Neuronal stem cell (in vitro differentiated cells): ENCODE measurements at regions not wholly inside any gene's neighbourhood (a gene's known extent, or its start where the extent isn't known, plus 50 kb on each side); places are given as distances from the start of the nearest gene placed in this dataset.

Experiments used
- DNase-seq: peaks from one replicate; pipeline ENCODE4 v3.0.0-alpha.2; 2013; ENCODE audit warnings: low spot score
- H2AFZ ChIP-seq: one replicate; pipeline ENCODE4 v1.6.1; 2013; ENCODE audit warnings: mild to moderate bottlenecking, low read length, inconsistent platforms
- H2AK5ac ChIP-seq: 2 replicates; pipeline ENCODE4 v1.6.1; 2013; ENCODE audit warnings: low read depth, mild to moderate bottlenecking, inconsistent platforms, low read length, moderate library complexity, mixed read lengths
- H2BK120ac ChIP-seq: 2 replicates; pipeline ENCODE4 v1.6.1; 2013; ENCODE audit warnings: low read depth, mild to moderate bottlenecking, inconsistent platforms, low read length, moderate library complexity, mixed read lengths
- H2BK12ac ChIP-seq: one replicate; pipeline ENCODE4 v1.6.1; 2013; ENCODE audit warnings: low read length, inconsistent platforms
- H2BK15ac ChIP-seq: 2 replicates; pipeline ENCODE4 v1.6.1; 2013; ENCODE audit warnings: mild to moderate bottlenecking, low read length, inconsistent platforms, mixed read lengths
- H2BK5ac ChIP-seq: one replicate; pipeline ENCODE4 v1.6.1; 2013; ENCODE audit warnings: inconsistent platforms, mild to moderate bottlenecking, low read length, moderate library complexity
- H3K14ac ChIP-seq: one replicate; pipeline ENCODE4 v1.6.1; 2013; ENCODE audit warnings: low read length, inconsistent platforms
- H3K18ac ChIP-seq: 2 replicates; pipeline ENCODE4 v1.6.1; 2013; ENCODE audit warnings: low read length, inconsistent platforms
- H3K23ac ChIP-seq: 2 replicates; pipeline ENCODE4 v1.6.1; 2013; ENCODE audit warnings: low read depth, mild to moderate bottlenecking, mixed read lengths, low read length, inconsistent platforms; ENCODE audit not compliant: poor library complexity
- H3K27ac ChIP-seq: replicated peaks from 3 replicates; pipeline ENCODE4 v1.5.1; 2013; ENCODE audit warnings: low read length, inconsistent platforms
- H3K27me3 ChIP-seq, 3 experiments: 2 replicates each; pipeline ENCODE4 v1.6.1; 2013; ENCODE audit warnings: low read length in 3 of 3, mild to moderate bottlenecking in 2 of 3, inconsistent platforms in 1 of 3, low read depth in 1 of 3, mixed read lengths in 1 of 3, moderate library complexity in 1 of 3; ENCODE audit not compliant: control insufficient read depth in 3 of 3, insufficient read depth in 3 of 3
- H3K36me3 ChIP-seq, 2 donors: replicated peaks in 1 of 2; 2 replicates each; pipeline ENCODE4 v1.6.1; 2013; ENCODE audit warnings: low read length in 2 of 2; ENCODE audit not compliant: control insufficient read depth in 2 of 2, insufficient read depth in 2 of 2
- H3K4ac ChIP-seq: 2 replicates; pipeline ENCODE4 v1.6.1; 2013; ENCODE audit warnings: inconsistent platforms, mild to moderate bottlenecking, low read length, moderate library complexity
- H3K4me1 ChIP-seq, 2 donors: 1 replicate in 1 of 2; 2 replicates in 1 of 2; pipeline ENCODE4 v1.6.1; 2013; ENCODE audit warnings: low read length in 2 of 2, low read depth in 1 of 2; ENCODE audit not compliant: control insufficient read depth in 2 of 2, insufficient read depth in 1 of 2
- H3K4me2 ChIP-seq: one replicate; pipeline ENCODE4 v1.6.1; 2013; ENCODE audit warnings: mild to moderate bottlenecking, low read length, inconsistent platforms; ENCODE audit not compliant: insufficient read depth, poor library complexity, severe bottlenecking
- H3K4me3 ChIP-seq, 2 donors: 2 replicates each; pipeline ENCODE4 v1.5.1; 2013; ENCODE audit warnings: low read length in 2 of 2, mild to moderate bottlenecking in 2 of 2, inconsistent platforms in 1 of 2, moderate library complexity in 1 of 2
- H3K79me1 ChIP-seq: one replicate; pipeline ENCODE4 v1.6.1; 2013; ENCODE audit warnings: low read depth, mild to moderate bottlenecking, inconsistent platforms, low read length, moderate library complexity
- H3K9ac ChIP-seq: one replicate; pipeline ENCODE4 v1.6.1; 2013; ENCODE audit warnings: mild to moderate bottlenecking, low read depth, low read length, inconsistent platforms; ENCODE audit not compliant: poor library complexity
- H3K9me3 ChIP-seq, 2 donors: replicated peaks in 1 of 2; 2 replicates each; pipeline versions ENCODE3 to v1.6.1; 2013; ENCODE audit warnings: low read length in 2 of 2, mild to moderate bottlenecking in 2 of 2, inconsistent platforms in 1 of 2, low read depth in 1 of 2, mixed read lengths in 1 of 2, moderate library complexity in 1 of 2; ENCODE audit not compliant: control insufficient read depth in 2 of 2, insufficient read depth in 1 of 2
- H4K8ac ChIP-seq: one replicate; pipeline ENCODE4 v1.6.1; 2013; ENCODE audit warnings: low read depth, mild to moderate bottlenecking, inconsistent platforms, low read length, moderate library complexity
- H4K91ac ChIP-seq: one replicate; pipeline ENCODE4 v1.6.1; 2013; ENCODE audit warnings: low read length, low read depth, mild to moderate bottlenecking, inconsistent platforms; ENCODE audit not compliant: poor library complexity
- WGBS, 2 donors: extraction: QIAGEN DNeasy Blood & Tissue Kit; methylation state at CpG; one replicate each; pipeline ENCODE4 v1.1.7; 2013; ENCODE audit warnings: missing lambda C conversion rate in 2 of 2, mixed read lengths in 1 of 2; ENCODE audit not compliant: insufficient read length in 2 of 2, insufficient replicate concordance in 1 of 2; ENCODE audit errors: extremely low coverage in 2 of 2; 5-methylcytosine and 5-hydroxymethylcytosine counted together

GRCh38 chr10:60684091-60684490 is 94.2 kb upstream of the CDK1 start:
- Histone ChIP-seq H2BK12ac (no peak overlapping the region), H4K8ac (no peak overlapping the region), H3K14ac (no peak overlapping the region), H2AFZ (no peak overlapping the region), H2BK15ac (no peak overlapping the region), H3K4ac (no peak overlapping the region), H3K27me3 (no peaks in the 10 kb centered on the region), H2BK5ac (no peak overlapping the region), H2BK120ac (no peak overlapping the region), H3K23ac (no peak overlapping the region), H3K9me3 (peaks cover 0 to 2% of the 10 kb centered on the region in 2 donors), H4K91ac (no peak overlapping the region), H3K79me1 (no peaks in the 10 kb centered on the region), H3K18ac (no peak overlapping the region), H3K36me3 (no peaks in the 10 kb centered on the region), H3K4me1 (no peaks in the 10 kb centered on the region), H3K4me2 (no peak overlapping the region), H3K27ac (no peak overlapping the region), H3K9ac (no peak overlapping the region), H2AK5ac (no peak overlapping the region), H3K4me3 (no peak overlapping the region)
- WGBS, 2 donors = no CpG with 5 or more reads among the region's 15 CpGs
- no peak for DNase-seq

GRCh38 chr10:60681103-60681502 is 97.2 kb upstream of the CDK1 start:
- no peak overlapping the region for H3K9ac ChIP-seq
- no peak overlapping the region for H3K14ac ChIP-seq
- H3K18ac ChIP-seq = no peak overlapping the region
- no peak overlapping the region for H2BK15ac ChIP-seq
- no peak overlapping the region for H3K4me3 ChIP-seq
- no peak overlapping the region for H3K4ac ChIP-seq
- no CpG with 5 or more reads among the region's 2 CpGs for WGBS, 2 donors
- no peak overlapping the region for H4K8ac ChIP-seq
- no peaks in the 10 kb centered on the region for H3K79me1 ChIP-seq
- H3K27ac ChIP-seq = no peak overlapping the region
- H3K4me2 ChIP-seq = no peak overlapping the region
- H2AFZ ChIP-seq = no peak overlapping the region
- H4K91ac ChIP-seq = no peak overlapping the region
- no peaks in the 10 kb centered on the region for H3K27me3 ChIP-seq
- peaks cover 0 to 2% of the 10 kb centered on the region in 2 donors for H3K4me1 ChIP-seq
- no peak overlapping the region for H3K23ac ChIP-seq
- H3K36me3 ChIP-seq = no peaks in the 10 kb centered on the region
- no peak for DNase-seq
- H2BK120ac ChIP-seq = no peak overlapping the region
- H3K9me3 ChIP-seq = peaks cover 0 to 2% of the 10 kb centered on the region in 2 donors
- H2BK12ac ChIP-seq = no peak overlapping the region
- H2BK5ac ChIP-seq = no peak overlapping the region
- no peak overlapping the region for H2AK5ac ChIP-seq

GRCh38 chr10:60679388-60679990 is 98.8 kb upstream of the CDK1 start:
- H4K91ac ChIP-seq = no peak overlapping the region
- no peak overlapping the region for H2BK120ac ChIP-seq
- H4K8ac ChIP-seq = no peak overlapping the region
- no peak overlapping the region for H2BK15ac ChIP-seq
- H2AK5ac ChIP-seq = no peak overlapping the region
- H3K14ac ChIP-seq = no peak overlapping the region
- no peak overlapping the region for H3K27ac ChIP-seq
- no peaks in the 10 kb centered on the region for H3K36me3 ChIP-seq
- no peaks in the 10 kb centered on the region for H3K27me3 ChIP-seq
- no CpG with 5 or more reads among the region's 10 CpGs for WGBS, 2 donors
- H3K9me3 ChIP-seq = peaks cover 0 to 2% of the 10 kb centered on the region in 2 donors
- H3K4me3 ChIP-seq = no peak overlapping the region
- no peak for DNase-seq
- H3K23ac ChIP-seq = no peak overlapping the region
- peaks cover 0 to 2% of the 10 kb centered on the region in 2 donors for H3K4me1 ChIP-seq
- H3K18ac ChIP-seq = no peak overlapping the region
- no peak overlapping the region for H2BK12ac ChIP-seq
- H3K79me1 ChIP-seq = no peaks in the 10 kb centered on the region
- no peak overlapping the region for H2AFZ ChIP-seq
- H3K9ac ChIP-seq = no peak overlapping the region
- H2BK5ac ChIP-seq = no peak overlapping the region
- no peak overlapping the region for H3K4ac ChIP-seq
- H3K4me2 ChIP-seq = no peak overlapping the region

GRCh38 chr10:60678978-60679377 is 99.3 kb upstream of the CDK1 start:
- Histone ChIP-seq H2BK12ac (no peak overlapping the region), H3K9me3 (peaks cover 0 to 2% of the 10 kb centered on the region in 2 donors), H3K79me1 (no peaks in the 10 kb centered on the region), H3K4me3 (no peak overlapping the region), H3K4me2 (no peak overlapping the region), H3K36me3 (no peaks in the 10 kb centered on the region), H3K27ac (no peak overlapping the region), H2BK15ac (no peak overlapping the region), H3K14ac (no peak overlapping the region), H3K4ac (no peak overlapping the region), H3K18ac (no peak overlapping the region), H4K8ac (no peak overlapping the region), H3K23ac (no peak overlapping the region), H3K4me1 (peaks cover 0 to 2% of the 10 kb centered on the region in 2 donors), H4K91ac (no peak overlapping the region), H3K27me3 (no peaks in the 10 kb centered on the region), H2BK120ac (no peak overlapping the region), H3K9ac (no peak overlapping the region), H2BK5ac (no peak overlapping the region), H2AK5ac (no peak overlapping the region), H2AFZ (no peak overlapping the region)
- DNase-seq = no peak
- no CpG with 5 or more reads among the region's 4 CpGs for WGBS, 2 donors
